ENCODE measurements at regions not wholly inside any gene's neighbourhood (a gene's known extent, or its start where the extent isn't known, plus 50 kb on each side); places are given as distances from the start of the nearest gene placed in this dataset.
"Not testable (repeated sequence)": the region's sequence is repeated elsewhere in the genome, so short reads cannot be mapped to it uniquely, and the experiment has no call there.

DNA sequence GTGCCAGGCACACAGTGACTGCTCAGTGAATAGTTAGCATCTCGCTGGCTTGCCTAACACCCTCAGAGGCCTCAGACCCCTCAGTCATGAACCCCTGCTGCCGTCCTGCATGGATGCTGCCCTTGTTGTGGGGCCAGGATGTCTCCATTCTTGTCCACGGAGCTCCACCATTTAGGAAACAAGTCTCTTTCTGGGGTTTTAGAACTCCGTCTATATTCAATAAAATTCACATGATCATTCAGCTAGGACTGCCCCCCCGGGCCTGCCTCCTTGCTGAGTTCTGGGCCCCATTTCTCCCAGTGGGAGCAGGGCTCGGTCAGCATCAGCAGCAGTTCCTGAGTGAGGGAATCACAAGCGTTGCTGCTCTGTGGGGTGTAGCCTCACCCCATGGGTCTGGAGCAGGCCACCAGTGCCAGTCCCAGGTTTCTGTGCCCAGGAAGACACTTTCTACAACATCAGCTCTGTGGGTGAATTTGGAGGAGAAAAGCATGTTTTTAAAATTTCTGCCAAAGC is 134.1 kb downstream of the RHOU start:
- DNase-seq (ENCODE audit: low read depth) = no peak

DNA sequence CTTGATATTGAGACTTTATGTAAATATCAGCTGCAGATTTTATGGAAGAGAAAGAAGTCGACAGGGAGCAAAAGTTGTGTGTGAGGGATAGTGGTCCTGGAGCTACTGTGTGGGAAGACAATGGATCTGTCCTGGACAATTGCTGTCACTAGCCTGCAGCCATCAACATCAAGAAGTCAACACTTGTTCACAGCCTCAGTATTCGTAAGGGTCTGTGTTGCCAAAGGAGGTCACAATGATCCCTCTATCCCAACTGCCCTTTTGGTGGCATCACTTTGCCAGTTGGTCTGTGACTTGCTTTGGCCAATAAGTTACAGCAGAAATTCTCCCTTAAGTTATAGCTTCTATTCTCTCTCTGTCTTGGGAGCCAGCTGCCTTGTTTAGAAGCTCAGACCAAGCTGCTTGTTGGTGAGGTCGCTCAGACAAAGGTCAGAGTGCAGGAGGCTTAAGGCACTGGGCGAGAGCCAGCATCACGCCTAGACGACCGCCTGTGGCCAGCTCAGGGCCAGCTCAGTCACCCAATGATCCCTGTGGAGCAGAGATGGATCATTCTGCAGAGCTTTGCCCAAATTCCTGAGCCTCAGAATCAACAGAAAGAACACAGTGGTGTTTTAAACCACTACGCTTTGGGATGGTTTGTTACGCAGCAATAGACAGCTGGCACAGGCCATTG is 134.9 kb downstream of the RHOU start:
- DNase-seq (ENCODE audit: low read depth) = no peak

DNA sequence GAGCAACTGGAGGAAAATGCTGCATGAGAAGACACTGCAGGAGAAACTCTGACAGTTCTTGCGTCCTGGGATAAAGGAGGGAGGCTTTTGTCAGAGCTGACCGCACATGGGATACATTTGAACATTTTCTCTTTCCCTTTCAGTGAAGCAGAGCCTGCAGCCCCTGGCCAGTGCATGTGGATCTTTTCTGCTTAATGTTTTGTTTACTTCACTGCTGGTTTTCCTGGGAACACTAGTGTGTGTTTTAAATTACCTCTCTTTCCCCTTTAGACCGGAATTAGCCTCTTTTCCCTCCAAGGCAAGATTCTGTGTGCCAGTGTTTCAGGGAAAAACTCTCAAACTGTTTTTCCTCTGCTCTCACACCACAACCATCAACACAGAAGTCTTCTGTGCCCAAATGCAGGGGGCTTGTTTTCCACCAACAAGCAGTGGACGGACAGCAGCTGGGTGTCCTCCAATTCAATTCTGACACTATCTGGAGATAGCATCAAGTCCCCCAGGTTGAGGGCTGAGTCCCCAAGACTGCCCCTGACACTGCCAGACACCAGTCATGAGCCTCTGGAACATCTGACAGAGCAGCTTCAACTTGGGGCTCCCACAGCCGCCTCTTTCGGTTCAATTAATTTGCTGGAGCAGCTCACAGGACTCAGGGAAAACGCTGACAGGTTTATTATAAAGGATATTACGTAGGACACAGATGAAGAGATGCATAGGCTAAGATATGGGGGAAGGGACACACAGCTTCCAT is 136.2 kb downstream of the RHOU start:
- DNase-seq (ENCODE audit: low read depth) = no peak

DNA sequence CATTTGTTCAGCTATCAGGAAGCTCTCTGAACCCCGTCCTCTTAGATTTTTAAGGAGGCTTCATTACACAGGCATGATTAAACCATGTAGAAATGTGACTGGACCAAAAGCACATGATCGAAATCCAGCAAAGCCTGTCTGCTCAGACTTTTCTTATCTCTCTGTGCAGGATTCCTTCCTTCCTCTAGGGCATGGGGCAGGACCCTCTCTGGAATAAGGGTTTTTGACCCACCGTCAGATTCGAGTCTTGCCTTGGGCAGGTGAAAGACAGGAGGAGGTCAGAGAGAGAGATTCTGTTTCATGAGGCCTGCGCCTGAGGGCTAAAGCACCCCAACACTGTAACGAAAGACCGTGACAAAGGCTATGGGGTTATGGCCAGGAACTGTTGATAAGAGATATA is 136.8 kb downstream of the RHOU start:
- no peak for DNase-seq (ENCODE audit: low read depth)

DNA sequence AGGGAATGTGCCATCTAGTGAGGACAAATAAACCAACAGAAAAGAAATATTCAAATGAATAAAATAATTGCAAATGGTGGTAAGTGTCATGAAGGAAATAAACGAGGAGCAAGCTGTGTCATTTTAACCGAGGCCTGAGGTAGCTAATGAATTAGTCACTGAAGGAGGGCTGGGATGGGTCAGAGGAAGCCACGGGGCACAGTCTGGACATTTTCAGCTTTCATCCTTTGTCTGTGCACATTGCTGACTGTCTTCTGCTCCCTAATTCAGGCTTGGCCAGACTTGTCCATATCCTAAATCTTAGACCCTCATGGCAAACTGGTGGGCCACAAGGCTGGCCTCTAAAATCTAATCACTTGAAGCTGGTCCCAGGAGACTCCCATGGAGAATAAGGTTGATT is 138.4 kb downstream of the RHOU start:
- DNase-seq (ENCODE audit: low read depth) = no peak

DNA sequence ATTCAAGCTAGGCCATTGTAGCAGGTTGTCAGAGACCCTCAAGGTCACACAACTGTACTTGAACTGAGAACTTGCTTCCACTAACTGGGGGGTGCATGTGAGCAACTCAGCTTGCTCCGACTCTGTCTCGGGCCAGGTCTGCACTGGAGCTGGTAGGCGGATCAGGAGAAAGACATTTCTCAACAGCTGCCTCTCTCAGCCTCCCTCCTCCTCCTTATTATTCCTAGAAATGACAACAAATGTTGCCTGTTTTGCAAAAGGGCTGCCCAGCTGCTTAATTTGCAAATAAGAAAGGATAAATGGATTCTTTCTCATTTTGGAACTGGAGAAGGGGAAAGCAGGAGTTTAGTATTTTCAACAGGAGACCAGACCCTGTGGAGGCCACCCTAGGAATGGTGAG is 140.5 kb downstream of the RHOU start:
- DNase-seq (ENCODE audit: low read depth) = no peak

DNA sequence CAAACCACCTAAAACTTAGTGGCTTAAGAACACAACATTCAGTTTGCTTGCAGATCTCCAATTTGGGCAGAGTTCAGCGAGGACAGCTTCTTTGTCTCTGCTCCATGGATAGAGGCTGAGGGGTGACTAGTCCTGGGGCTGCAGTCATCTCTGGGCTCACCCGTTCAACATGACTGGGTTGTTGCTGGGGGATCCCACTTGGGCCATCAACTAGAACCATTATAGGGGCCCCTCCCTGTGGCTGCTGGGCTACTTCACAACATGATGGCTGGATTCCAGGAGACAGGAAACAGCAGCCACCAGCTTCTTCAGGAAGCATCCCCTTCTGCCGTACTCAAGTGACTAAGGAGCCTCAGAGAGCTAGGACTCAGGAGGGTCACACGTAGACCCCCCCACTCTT is 140.9 kb downstream of the RHOU start:
- DNase-seq (ENCODE audit: low read depth) = no peak

DNA sequence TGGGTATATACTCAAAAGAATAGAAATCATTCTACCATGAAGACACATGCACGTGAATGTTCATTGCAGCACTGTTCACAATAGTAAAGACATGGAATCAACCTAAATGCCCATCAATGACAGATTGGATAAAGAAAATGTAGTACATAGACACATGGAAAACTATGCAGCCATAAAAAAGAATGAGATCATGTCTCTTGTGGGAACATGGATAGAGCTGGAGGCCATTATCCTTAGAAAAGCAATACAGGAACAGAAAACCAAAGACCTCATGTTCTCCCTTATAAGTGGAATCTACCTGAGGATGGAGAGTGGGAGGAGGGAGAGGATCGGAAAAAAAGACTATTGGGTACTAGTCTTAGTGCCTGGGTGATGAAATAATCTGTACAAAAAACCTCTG is 143.9 kb downstream of the RHOU start:
- no peak for DNase-seq (ENCODE audit: low read depth)

DNA sequence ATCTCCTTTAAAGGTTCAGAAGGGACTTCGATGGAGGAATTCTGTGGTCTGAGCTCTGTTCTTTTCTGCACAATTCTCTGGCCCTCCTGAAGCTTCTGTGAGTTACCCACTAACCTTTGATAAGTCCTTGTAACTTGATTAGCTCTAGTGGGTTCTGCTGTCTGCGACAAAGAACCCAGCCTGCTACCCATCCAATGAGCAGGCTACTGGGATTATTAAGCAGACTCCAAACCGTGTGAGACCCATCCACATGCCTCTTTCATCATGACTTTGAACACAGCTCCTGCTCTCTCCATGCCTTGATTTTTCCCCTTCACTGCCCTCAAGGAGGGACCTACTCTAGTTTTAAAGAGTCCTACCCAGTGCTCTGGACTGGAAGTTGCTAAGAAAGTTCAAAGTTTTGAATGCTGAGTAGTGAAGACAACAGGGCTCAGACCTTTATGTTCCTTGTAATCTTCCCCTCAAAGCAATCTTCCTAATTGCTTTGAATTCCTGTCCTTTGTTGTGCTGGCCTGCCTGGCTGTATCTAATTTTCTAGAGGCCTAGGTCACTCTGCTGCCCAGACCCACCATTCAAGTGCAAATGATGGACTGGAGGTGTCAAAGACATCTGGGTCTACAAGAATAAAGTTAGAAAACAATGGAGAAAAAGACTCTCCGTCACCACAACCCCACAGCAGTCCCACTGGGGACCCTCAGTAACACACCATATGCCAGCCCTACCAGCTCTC is 146.9 kb downstream of the RHOU start:
- no peak for DNase-seq (ENCODE audit: low read depth)

DNA sequence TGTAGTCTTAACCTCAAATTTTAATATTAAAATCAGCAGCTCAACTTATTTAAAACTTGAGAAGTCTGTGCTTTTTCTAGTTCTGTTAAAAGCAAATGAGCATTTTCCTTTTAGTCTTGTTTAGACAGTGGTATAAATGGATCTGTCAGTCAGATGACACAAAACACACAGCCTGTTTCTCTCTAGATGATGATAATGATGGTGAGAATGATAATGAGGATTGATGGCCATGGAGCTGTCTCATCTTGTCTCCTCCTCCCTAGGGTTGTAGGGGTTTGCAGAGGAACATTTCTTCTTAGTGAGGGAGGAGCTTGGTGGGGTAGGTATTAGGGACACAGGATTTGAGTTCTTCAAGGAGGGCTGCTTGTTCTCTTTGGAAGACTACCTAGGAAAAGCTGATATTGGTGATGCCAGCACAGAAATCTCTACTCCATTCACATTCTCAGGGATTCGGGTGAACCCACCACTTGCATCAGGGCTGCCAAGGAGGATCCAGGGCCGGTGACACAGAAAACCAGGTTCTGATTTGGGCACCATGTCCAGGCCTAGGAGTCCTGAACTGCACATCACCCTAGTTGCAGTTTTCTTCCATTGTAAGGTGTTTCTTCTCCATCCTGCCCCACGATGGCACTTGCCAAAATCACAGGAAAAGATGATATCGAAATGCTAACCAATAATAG is 147.6 kb downstream of the RHOU start:
- no peak for DNase-seq (ENCODE audit: low read depth)

DNA sequence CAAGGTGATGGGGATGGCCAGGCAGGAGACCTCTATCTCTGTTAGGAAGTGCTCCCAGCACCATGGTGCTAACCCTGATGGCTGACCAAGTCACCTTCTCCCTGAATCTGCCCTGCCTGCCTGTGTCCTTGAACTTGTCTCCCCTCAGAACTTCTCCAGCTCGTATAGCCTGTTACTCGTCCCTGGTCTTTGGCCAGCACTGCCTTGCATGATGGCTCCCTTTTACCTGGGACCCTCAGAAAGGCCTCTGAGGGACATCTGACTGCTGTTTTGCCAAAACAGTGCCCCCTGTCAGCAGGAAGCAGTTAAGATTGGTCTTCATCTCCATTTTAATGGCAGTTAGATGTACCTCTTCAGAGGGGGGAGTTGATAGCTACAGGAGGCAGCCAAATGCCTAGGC is 148.3 kb downstream of the RHOU start:
- no peak for DNase-seq (ENCODE audit: low read depth)

DNA sequence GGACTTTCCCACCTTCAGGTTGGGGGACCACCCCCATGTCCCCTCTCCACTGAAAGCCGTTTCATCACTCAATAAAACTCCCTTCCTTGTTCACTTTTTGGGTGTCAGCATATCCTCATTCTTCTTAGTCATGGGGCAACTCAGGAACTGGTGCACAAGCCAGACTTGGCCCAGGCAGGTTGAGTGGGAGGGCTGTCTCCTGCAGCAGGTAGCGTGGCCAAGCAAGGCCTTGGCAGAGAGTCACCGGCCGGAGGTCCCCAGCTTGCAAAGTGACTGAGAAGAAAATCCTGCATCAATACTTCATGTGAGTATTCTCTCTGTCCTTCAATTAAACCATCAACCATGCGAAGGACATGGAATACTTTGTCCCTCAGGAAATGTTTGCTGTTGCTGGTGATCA is 148.9 kb downstream of the RHOU start:
- no peak for DNase-seq (ENCODE audit: low read depth)

DNA sequence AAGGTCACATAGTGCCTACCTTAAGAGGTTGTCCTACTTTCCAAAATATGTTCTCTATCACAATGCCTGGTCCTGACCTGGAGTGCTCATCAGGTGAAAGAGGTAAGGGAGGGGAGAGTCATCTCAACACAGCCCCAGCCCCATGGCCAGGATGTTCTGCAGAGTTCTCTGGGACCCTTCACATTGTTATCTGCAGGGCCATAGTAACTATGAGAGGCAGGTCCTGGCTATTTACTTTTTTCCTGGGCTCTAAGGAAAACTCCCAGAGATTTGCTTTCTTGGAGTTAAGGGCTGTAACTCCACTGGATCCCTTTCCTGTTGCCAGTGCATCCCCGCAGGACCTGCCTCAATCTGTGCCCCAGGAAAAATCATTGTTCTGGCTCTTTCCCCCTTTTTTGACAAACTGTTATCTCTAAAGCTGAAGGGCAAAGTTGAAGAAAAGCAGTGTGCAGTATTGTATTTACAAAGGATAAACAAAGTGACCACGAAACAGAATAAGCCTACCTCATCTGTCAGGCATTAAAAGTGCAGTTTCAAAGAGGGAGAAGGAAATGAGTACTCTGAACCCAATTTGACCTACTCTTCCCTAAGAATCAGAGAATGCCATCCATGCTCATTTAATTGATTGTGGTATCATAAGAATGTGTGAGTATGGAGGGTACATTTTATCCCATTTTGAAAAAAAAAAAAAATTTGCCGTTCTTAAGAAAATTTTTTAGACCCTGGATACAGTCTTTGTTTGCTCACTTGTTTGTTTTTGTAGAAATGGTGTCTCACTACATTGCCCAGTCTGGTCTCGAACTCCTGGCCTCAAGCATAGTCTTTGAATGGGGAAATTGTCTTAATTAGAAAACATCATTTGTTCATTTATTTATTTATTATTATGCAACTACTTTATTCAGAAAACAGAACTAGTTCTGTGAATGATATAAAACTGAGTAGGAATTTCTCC is 149.6 kb downstream of the RHOU start:
- no peak for DNase-seq (ENCODE audit: low read depth)

DNA sequence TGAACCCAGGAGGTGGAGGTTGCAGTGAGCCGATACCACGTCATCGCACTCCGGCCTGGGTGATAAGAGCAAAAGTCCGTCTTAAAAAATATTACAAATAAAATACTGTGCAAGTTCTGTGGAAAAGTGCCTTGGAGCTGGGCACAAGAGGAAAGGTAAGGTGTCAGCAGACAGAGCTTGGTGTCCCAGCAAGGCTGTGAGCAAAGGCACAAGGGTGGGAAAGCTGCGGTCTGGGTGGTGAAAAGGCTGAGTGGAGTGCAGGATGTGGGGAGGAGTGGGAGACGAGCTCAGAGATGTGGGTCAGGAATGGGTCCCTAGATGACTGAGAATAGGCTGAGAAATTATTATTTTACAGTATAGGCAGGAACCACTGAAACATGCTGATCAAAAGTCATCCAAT is 150.6 kb downstream of the RHOU start:
- DNase-seq (ENCODE audit: low read depth) = no peak

DNA sequence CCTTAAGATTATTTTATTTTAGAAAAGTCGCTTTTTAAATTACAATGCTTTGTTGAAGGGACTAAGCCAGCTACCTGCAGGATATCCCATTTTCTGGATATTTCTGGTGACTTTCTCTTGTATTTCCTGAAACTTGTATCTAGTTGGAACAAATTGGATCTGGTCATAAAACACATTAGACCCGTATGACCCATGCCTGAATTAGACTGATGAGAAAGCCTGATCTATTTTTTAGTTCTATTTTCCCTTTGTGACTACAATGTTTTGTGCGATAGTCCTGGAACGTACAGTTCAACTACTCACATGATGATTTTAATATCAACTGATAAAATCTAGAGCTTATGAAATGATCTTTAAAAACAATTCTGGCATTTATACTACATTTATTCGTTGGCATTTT is 151.8 kb downstream of the RHOU start:
- no peak for DNase-seq (ENCODE audit: low read depth)

DNA sequence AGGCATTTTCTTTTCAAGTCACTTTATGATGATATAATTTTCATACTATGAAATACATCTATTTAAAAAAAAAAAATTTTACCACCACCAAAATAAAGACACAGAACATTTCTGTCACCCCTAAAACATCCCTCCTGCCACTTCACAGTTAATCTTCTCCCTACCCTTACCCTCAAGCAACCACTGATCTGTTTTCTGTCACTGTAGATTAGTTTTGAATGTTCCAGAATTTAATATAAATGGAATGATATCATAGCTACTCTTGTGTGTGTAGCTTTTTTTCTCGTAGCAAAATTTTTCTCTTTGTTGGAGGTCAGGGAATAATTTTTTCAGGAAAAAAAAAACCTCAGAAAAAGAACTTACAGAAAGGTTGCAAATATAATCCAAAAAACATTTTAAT is 152.7 kb downstream of the RHOU start:
- no peak for DNase-seq (ENCODE audit: low read depth)

DNA sequence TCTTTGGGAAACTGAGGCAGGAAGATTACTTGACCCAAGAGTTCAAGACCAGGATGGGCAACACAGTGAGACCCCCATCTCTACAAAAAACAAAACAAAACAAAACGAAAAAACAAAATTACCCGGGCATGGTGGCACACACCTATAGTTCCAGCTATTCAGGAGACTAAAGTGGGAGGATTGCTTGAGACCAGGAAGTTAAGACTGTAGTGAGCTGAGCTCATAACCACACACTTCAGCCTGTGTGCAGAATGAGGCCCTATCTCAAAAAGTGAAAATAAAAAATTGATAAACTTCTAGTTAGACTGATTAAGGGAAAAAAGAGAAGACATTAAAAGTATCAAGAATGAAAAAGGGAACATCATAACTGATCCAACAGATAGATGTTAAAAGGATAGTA is 154.0 kb downstream of the RHOU start:
- DNase-seq (ENCODE audit: low read depth) = no peak

DNA sequence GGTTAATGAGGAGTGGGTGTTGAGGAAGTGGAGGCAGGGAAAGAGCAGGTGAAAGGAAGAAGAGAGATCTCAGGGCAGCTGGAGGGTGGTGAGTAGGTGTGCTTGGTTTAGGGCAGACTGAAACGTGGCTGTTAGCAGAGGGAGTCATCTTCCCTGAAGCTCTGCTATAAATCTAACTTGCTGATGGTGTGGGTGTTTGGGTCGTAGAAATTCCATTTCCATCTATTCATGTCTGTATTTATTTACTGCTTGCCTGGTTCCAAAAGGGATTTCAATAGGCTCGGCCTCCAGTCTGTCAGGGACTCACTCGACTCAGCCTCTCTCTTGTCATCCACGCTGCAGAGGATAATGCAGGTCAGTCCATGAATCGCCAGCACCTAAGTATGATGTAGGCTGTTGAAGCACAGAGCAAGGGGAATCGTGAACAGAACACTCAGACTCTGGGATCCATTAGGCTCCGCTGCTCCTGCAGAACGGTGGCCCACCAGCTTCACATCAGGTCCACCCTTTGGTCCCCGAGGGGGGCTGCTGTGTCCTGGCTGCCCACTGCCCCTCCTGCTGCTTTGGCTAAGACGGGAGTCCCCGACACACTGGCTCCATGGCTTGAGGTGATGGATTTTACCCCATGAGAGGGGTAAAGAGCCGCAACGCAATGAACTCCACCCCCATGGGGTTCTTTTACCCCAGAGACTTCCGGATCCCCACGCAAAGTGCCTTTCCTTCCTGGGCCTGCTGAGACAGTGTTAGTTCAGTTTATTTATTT is 156.2 kb downstream of the RHOU start:
- no peak for DNase-seq (ENCODE audit: low read depth)

DNA sequence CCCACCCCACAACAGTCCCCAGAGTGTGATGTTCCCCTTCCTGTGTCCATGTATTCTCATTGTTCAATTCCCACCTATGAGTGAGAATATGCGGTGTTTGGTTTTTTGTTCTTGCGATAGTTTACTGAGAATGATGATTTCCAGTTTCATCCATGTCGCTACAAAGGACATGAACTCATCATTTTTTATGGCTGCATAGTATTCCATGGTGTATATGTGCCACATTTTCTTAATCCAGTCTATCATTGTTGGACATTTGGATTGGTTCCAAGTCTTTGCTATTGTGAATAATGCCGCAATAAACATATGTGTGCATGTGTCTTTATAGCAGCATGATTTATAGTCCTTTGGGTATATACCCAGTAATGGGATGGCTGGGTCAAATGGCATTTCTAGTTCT is 156.9 kb downstream of the RHOU start:
- DNase-seq (ENCODE audit: low read depth) = not testable (repeated sequence)

DNA sequence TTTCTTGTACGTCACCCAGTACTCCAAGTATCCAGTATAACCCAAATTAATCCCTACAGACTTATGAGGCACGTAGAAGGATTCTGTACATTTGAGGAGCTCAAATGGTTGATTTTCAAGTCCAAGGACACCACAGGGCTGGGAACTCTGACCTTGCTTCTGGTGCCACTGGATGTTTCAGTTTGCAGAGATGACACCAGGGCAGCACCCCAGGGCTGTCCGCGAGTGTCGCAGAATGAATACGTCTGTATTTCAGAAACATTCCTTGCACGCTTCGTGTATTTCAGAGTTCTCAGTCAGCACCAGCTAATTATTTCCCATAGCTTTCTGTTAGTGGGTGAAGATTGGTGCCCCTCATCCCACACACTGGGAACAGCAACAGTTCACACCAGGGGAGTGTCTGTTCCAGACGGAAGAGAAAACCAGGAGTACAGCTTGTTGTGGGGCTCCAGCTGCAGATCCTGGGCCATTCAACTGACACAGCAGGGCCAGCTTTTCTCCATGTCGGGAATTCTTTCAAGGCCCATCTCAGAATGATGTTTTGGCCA is 159.2 kb downstream of the RHOU start:
- no peak for DNase-seq (ENCODE audit: low read depth)
